HG02759 (cell line): ENCODE measurements at regions not wholly inside any gene's neighbourhood (a gene's known extent, or its start where the extent isn't known, plus 50 kb on each side); places are given as distances from the start of the nearest gene placed in this dataset.
"Not testable (repeated sequence)": the region's sequence is repeated elsewhere in the genome, so short reads cannot be mapped to it uniquely, and the experiment has no call there.

Source experiments
- ATAC-seq: cut with Tn5 transposase; IDR thresholded peaks from one replicate; pipeline ENCODE4 v1.9.1; 2021; ENCODE audit warnings: mild to moderate bottlenecking, moderate library complexity; ENCODE audit not compliant: unreplicated experiment

- no peak for ATAC-seq
Measured at GRCh38 chr16:77057161-77057774, 133.7 kb upstream of the MON1B start.

GRCh38 chr16:77059446-77059845 lies 131.5 kb upstream of the MON1B start:
- ATAC-seq = no peak

- no peak for ATAC-seq
Measured at GRCh38 chr16:77060614-77061013, 130.4 kb upstream of the MON1B start.

GRCh38 chr16:77062878-77063675 lies 127.9 kb upstream of the MON1B start:
- no peak for ATAC-seq

- ATAC-seq = no peak
Measured at GRCh38 chr16:77063676-77064016, 127.3 kb upstream of the MON1B start.

GRCh38 chr16:77064037-77064436 lies 127.0 kb upstream of the MON1B start:
- no peak for ATAC-seq

GRCh38 chr16:77066896-77067496 lies 124.0 kb upstream of the MON1B start:
- no peak for ATAC-seq

- ATAC-seq = no peak
Measured at GRCh38 chr16:77067900-77068299, 123.1 kb upstream of the MON1B start.

- no peak for ATAC-seq
Measured at GRCh38 chr16:77068402-77068801, 122.6 kb upstream of the MON1B start.

GRCh38 chr16:77069929-77070328 lies 121.1 kb upstream of the MON1B start:
- ATAC-seq = no peak

GRCh38 chr16:77070683-77071082 lies 120.3 kb upstream of the MON1B start:
- no peak for ATAC-seq

- ATAC-seq = no peak
Measured at GRCh38 chr16:77076839-77077238, 114.2 kb upstream of the MON1B start.

GRCh38 chr16:77077256-77077922 lies 113.6 kb upstream of the MON1B start:
- ATAC-seq = no peak

GRCh38 chr16:77085981-77086380 lies 105.0 kb upstream of the MON1B start:
- ATAC-seq = no peak

- ATAC-seq = no peak
Measured at GRCh38 chr16:77090062-77090461, 100.9 kb upstream of the MON1B start.

- ATAC-seq = no peak
Measured at GRCh38 chr16:77093309-77093708, 97.7 kb upstream of the MON1B start.

GRCh38 chr16:77093999-77094398 lies 97.0 kb upstream of the MON1B start:
- ATAC-seq = no peak

- no peak for ATAC-seq
Measured at GRCh38 chr16:77111056-77111565, 79.9 kb upstream of the MON1B start.

- ATAC-seq = no peak
Measured at GRCh38 chr16:77112746-77113145, 78.2 kb upstream of the MON1B start.

- ATAC-seq = no peak
Measured at GRCh38 chr16:77113835-77114234, 77.2 kb upstream of the MON1B start.

- not testable (repeated sequence) for ATAC-seq
Measured at GRCh38 chr16:77114361-77114760, 76.6 kb upstream of the MON1B start.

GRCh38 chr16:77116856-77117255 lies 74.1 kb upstream of the MON1B start:
- ATAC-seq = no peak
